K562 (cell line): ENCODE measurements at regions not wholly inside any gene's neighbourhood (a gene's known extent, or its start where the extent isn't known, plus 50 kb on each side); places are given as distances from the start of the nearest gene placed in this dataset.
A peak's percentile ranks its signal among the peaks of the same experiment; 100 is the strongest.

Experiments used
- ATAC-seq: fragments of 200-7000 bp; cut with Tn5 transposase; 3 replicates; pipeline ENCODE4 v1.9.1; 2020; ENCODE audit warnings: moderate library complexity
- BruUV-seq: library from RNA; stranded (reverse); fragments of 400-500 nt; replicated peaks from 2 replicates; lab custom pipeline; 2021; lab: Mats Ljungman, UMichigan
- CTCF ChIA-PET: fragments of 300-600 bp; formaldehyde crosslinking; extraction: SDS; loops from one replicate; lab custom pipeline; 2021; ENCODE audit warnings: low intra/inter-chr PET ratio; lab: Yijun Ruan, JAX
- POLR2A ChIA-PET: fragments of 300-600, 350-650 bp; sonication (Branson Sonifier 250); formaldehyde crosslinking; extraction: SDS; loops from one replicate; lab custom pipeline; 2021; ENCODE audit warnings: antibody characterized with exemption, inconsistent platforms; lab: Yijun Ruan, JAX
- DNase-seq, 4 experiments: peaks; one replicate each; pipeline versions ENCODE4 v3.0.0 to v3.0.0-alpha.2; 2011 to 2018; ENCODE audit warnings: low spot score in 3 of 4, mixed read lengths in 3 of 4; ENCODE audit errors: extremely low read depth in 1 of 4
- FAIRE-seq: peaks from 2 replicates; lab custom pipeline; 2011; peaks lifted over from hg19 to GRCh38; lab: Jason Lieb, UNC
- H2AFZ ChIP-seq: 2 replicates; pipeline ENCODE4 v1.6.0; 2011; ENCODE audit warnings: low read depth, low read length, control low read depth, inconsistent platforms
- H3K27ac ChIP-seq: fragments of 200-600 bp; 3 replicates; pipeline ENCODE4 v1.8.0; 2011; ENCODE audit warnings: low read depth, mild to moderate bottlenecking, control low read depth, inconsistent platforms, low read length, moderate library complexity, mixed read lengths; ENCODE audit errors: extremely low read depth
- H3K27me3 ChIP-seq, 2 experiments: fragments of 300-600 bp in 1 of 2; 2 replicates in 1 of 2; 3 replicates in 1 of 2; pipeline versions ENCODE4 v1.6.0 to v1.8.0; 2011; ENCODE audit warnings: inconsistent platforms in 2 of 2, low read length in 2 of 2, mild to moderate bottlenecking in 1 of 2, mixed read lengths in 1 of 2, moderate library complexity in 1 of 2; ENCODE audit not compliant: control insufficient read depth in 2 of 2, insufficient read depth in 2 of 2
- H3K36me3 ChIP-seq: fragments of 300-600 bp; 3 replicates; pipeline ENCODE4 v1.8.0; 2011; ENCODE audit warnings: mild to moderate bottlenecking, low read length, inconsistent platforms; ENCODE audit not compliant: control insufficient read depth, insufficient read depth
- H3K4me1 ChIP-seq, 2 experiments: fragments of 200-600 bp in 1 of 2; replicated peaks in 1 of 2; 2 replicates in 1 of 2; 3 replicates in 1 of 2; pipeline versions ENCODE4 v1.5.1 to v1.8.0; 2011; ENCODE audit warnings: inconsistent platforms in 2 of 2, low read length in 2 of 2, mild to moderate bottlenecking in 1 of 2, mixed read lengths in 1 of 2, moderate library complexity in 1 of 2; ENCODE audit not compliant: control insufficient read depth in 2 of 2, insufficient read depth in 2 of 2
- H3K4me2 ChIP-seq: 2 replicates; pipeline ENCODE4 v1.6.1; 2011; ENCODE audit warnings: low read length, control low read depth, inconsistent platforms, mixed read lengths; ENCODE audit not compliant: insufficient read depth
- H3K4me3 ChIP-seq: fragments of 200-600 bp; sonication (generic), shearing (Covaris generic); 2 replicates; pipeline ENCODE4 v1.5.1; 2016; ENCODE audit warnings: control low read depth, inconsistent platforms
- H3K79me2 ChIP-seq: fragments of 200-600 bp; 3 replicates; pipeline ENCODE4 v1.8.0; 2011; ENCODE audit warnings: low read length, inconsistent platforms; ENCODE audit not compliant: control insufficient read depth, insufficient read depth
- H3K9ac ChIP-seq, 2 experiments: 2 replicates each; pipeline versions ENCODE4 v1.6.0 to v1.6.1; 2011; ENCODE audit warnings: low read depth in 2 of 2, low read length in 2 of 2, control low read depth in 1 of 2, inconsistent platforms in 1 of 2, mild to moderate bottlenecking in 1 of 2, mixed read lengths in 1 of 2; ENCODE audit not compliant: insufficient read depth in 1 of 2
- H3K9me1 ChIP-seq: one replicate; pipeline ENCODE4 v1.6.0; 2011; ENCODE audit warnings: inconsistent platforms, mild to moderate bottlenecking, low read length, moderate library complexity; ENCODE audit not compliant: control insufficient read depth, insufficient read depth
- H3K9me3 ChIP-seq: replicated peaks from 2 replicates; pipeline ENCODE4 v1.5.1; 2011; ENCODE audit warnings: low read depth, low read length, inconsistent platforms; ENCODE audit not compliant: control insufficient read depth, insufficient read depth
- H4K20me1 ChIP-seq: replicated peaks from 2 replicates; pipeline ENCODE4 v1.6.1; 2011; ENCODE audit warnings: low read length, inconsistent platforms, mixed read lengths; ENCODE audit not compliant: control insufficient read depth, insufficient read depth
- FOSL1 ChIP-seq: fragments of 200-800 bp; sonication (Bioruptor generic); conservative IDR thresholded peaks from 2 replicates; pipeline ENCODE4 v1.6.1; 2016; ENCODE audit warnings: missing genetic modification characterization, missing compliant biosample characterization
- PML ChIP-seq: IDR thresholded peaks from 2 replicates; pipeline ENCODE4 v1.6.1; 2012; ENCODE audit warnings: low read length, inconsistent platforms
- WGBS: fragments of 100-300 bp; shearing (Covaris generic); methylation state at CpG from one replicate; pipeline ENCODE4 v1.1.6; 2016; ENCODE audit warnings: low coverage, mixed read lengths; ENCODE audit not compliant: insufficient coverage; ENCODE audit errors: missing lambda C conversion rate; 5-methylcytosine and 5-hydroxymethylcytosine counted together
- in situ Hi-C: fragments of 300-500 bp; cut with MboI; formaldehyde crosslinking; loops from 4 replicates; pipeline ENCODE4 v1.15.0; 2018; ENCODE audit warnings: inconsistent platforms, mixed read lengths
- intact Hi-C: fragments of 100-400 bp; cut with micrococcal nuclease; formaldehyde crosslinking; loops from 2 replicates; pipeline ENCODE4 v1.14.2; 2022
- TF ChIP-seq, protein P1 (sequence below): fragments of 250-450 bp; sonication (Bioruptor Pico); IDR thresholded peaks from 2 replicates; pipeline ENCODE4 v1.5.0; 2021; ENCODE audit warnings: mild to moderate bottlenecking, borderline replicate concordance
- TF ChIP-seq, protein P2 (sequence below): fragments of 450-650 bp; formaldehyde crosslinking; IDR thresholded peaks from 2 replicates; pipeline ENCODE4 v1.4.0; 2020; ENCODE audit warnings: mild to moderate bottlenecking, moderate library complexity
- TF ChIP-seq, protein P3 (sequence below), 2 experiments: fragments of 450-650 bp in 1 of 2; sonication (generic) in 1 of 2; formaldehyde crosslinking in 1 of 2; IDR thresholded peaks in 1 of 2; conservative IDR thresholded peaks in 1 of 2; 2 replicates each; pipeline versions ENCODE4 v1.6.1 to v1.8.1; 2016 to 2023; ENCODE audit warnings: mild to moderate bottlenecking in 2 of 2, moderate library complexity in 2 of 2, inconsistent platforms in 1 of 2, missing genetic modification reagents in 1 of 2

DNA sequence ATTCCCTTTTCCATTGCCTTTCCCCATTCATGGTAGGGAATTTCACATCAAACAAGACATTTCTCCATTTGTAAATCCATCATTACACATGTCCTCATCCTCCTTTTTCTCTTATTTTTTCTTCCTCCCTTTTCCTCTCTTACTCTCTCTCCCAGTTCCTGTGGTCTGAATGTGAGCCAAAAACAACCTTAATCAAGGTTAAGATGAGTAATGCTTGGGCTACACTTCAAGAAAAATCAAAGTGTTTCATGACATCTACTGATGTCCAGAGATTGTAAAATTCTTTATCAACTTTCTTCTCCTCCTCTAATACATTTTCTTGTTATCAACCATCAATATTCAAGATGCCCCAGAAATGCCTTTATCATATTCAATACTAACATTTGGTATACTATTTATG is 172.5 kb upstream of the PRNP start (continued):
- TF ChIP-seq, protein P1, sequence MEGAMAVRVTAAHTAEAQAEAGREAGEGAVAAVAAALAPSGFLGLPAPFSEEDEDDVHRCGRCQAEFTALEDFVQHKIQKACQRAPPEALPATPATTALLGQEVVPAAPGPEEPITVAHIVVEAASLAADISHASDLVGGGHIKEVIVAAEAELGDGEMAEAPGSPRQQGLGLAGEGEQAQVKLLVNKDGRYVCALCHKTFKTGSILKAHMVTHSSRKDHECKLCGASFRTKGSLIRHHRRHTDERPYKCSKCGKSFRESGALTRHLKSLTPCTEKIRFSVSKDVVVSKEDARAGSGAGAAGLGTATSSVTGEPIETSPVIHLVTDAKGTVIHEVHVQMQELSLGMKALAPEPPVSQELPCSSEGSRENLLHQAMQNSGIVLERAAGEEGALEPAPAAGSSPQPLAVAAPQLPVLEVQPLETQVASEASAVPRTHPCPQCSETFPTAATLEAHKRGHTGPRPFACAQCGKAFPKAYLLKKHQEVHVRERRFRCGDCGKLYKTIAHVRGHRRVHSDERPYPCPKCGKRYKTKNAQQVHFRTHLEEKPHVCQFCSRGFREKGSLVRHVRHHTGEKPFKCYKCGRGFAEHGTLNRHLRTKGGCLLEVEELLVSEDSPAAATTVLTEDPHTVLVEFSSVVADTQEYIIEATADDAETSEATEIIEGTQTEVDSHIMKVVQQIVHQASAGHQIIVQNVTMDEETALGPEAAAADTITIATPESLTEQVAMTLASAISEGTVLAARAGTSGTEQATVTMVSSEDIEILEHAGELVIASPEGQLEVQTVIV (CRISPR knock-in tag) = no peak
- TF ChIP-seq, protein P2, sequence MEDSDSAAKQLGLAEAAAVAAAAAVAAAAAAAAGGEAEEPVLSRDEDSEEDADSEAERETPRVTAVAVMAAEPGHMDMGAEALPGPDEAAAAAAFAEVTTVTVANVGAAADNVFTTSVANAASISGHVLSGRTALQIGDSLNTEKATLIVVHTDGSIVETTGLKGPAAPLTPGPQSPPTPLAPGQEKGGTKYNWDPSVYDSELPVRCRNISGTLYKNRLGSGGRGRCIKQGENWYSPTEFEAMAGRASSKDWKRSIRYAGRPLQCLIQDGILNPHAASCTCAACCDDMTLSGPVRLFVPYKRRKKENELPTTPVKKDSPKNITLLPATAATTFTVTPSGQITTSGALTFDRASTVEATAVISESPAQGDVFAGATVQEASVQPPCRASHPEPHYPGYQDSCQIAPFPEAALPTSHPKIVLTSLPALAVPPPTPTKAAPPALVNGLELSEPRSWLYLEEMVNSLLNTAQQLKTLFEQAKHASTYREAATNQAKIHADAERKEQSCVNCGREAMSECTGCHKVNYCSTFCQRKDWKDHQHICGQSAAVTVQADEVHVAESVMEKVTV (CRISPR knock-in tag) = no peak

DNA sequence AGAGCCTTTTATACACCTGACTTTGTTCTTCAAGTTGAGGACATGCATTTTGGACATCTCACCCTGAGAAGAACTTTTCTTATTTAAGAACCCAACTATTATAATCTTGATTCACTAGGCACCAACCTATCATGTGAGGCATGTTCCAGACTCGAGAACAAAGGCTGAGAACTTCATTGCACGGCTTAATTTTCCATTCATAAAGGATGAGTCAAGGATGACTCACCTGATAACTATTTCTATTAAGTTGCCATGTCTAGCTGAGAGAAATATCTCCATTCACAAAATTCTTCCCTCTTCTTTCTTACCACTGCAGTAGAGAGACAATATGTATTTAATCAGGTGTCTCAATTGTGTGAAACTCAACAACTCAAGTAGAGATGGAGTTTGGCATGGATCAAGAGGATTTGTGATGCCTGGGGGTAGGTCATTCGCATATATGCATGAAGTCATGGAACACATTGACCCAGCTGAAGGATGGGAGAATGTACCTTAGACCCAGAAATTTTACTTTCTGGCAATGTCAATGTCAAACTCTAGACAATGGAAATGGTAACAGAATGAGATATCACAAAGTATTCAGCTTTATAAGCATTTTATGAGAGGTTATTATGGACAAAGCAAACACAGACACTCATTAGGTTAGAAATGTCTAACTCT is 173.2 kb upstream of the PRNP start:
- POLR2A ChIA-PET = no interaction called here
- H3K79me2 ChIP-seq = no peaks in the 10 kb centered on the region
- H2AFZ ChIP-seq = no peak overlapping the region
- H4K20me1 ChIP-seq = no peaks in the 10 kb centered on the region
- no peak for DNase-seq
- no peak for FAIRE-seq
- no TSS peak for BruUV-seq
- no peaks in the 10 kb centered on the region for H3K36me3 ChIP-seq
- no peak overlapping the region for H3K4me2 ChIP-seq
- no peaks in the 10 kb centered on the region for H3K9me3 ChIP-seq
- intact Hi-C loops = no loop called here
- H3K4me1 ChIP-seq = no peaks in the 10 kb centered on the region
- no peaks in the 10 kb centered on the region for H3K9me1 ChIP-seq
- no peak overlapping the region for H3K4me3 ChIP-seq
- no peak for ATAC-seq
- H3K9ac ChIP-seq = no peak overlapping the region
- CTCF ChIA-PET = no interaction called here
- 0% methylated on average over 3 of the region's 3 CpGs for WGBS
- H3K27ac ChIP-seq = no peak overlapping the region
- H3K27me3 ChIP-seq = no peaks in the 10 kb centered on the region
- in situ Hi-C loops = no loop called here
- no peak for TF ChIP-seq PML
- TF ChIP-seq FOSL1 (tag) = peak; percentile 43; the same call in 1 of the 2 replicates
- TF ChIP-seq, protein P3, sequence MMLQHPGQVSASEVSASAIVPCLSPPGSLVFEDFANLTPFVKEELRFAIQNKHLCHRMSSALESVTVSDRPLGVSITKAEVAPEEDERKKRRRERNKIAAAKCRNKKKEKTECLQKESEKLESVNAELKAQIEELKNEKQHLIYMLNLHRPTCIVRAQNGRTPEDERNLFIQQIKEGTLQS (IDR thresholded peaks at IDR 0.05) = 0 out of 2 replicates have a peak, but pooled peaks have one; percentile 22
- TF ChIP-seq, protein P3 (CRISPR knock-in tag; conservative IDR thresholded peaks at IDR 0.05) = no peak
